HG02981 (cell line): ENCODE measurements at regions not wholly inside any gene's neighbourhood (a gene's known extent, or its start where the extent isn't known, plus 50 kb on each side); places are given as distances from the start of the nearest gene placed in this dataset.

Source experiments
- ATAC-seq: cut with Tn5 transposase; IDR thresholded peaks from one replicate; pipeline ENCODE4 v1.9.1; 2021; ENCODE audit warnings: mild to moderate bottlenecking, moderate library complexity; ENCODE audit not compliant: unreplicated experiment

GRCh38 chr10:131743190-131744151 is 157.3 kb upstream of the PPP2R2D start:
- ATAC-seq: peak; percentile 72

GRCh38 chr10:131744346-131744745 is 156.5 kb upstream of the PPP2R2D start:
- no peak for ATAC-seq

- no peak for ATAC-seq
Observed at GRCh38 chr10:131745591-131745990, 155.2 kb upstream of the PPP2R2D start.

GRCh38 chr10:131746241-131746711 is 154.5 kb upstream of the PPP2R2D start:
- no peak for ATAC-seq

DNA sequence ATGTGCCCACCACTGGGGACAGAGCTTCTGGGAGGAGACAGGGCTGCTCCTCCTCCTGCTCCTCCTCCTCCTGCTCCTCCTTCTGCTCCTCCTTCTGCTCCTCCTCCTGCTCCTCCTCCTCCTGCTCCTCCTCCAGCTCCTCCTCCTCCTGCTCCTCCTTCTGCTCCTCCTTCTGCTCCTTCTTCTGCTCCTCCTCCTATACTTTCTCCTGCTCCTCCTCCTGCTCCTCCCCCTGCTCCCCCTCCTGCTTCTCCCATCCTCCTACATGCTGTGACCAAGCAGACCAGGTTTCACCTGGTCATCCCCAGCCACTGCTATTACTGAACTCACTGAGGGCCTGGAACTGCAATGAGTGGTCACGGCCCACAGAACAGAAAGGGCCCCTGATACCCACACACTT is 154.0 kb upstream of the PPP2R2D start:
- ATAC-seq: no peak

- no peak for ATAC-seq
Observed at GRCh38 chr10:131747251-131747650, 153.6 kb upstream of the PPP2R2D start.

DNA sequence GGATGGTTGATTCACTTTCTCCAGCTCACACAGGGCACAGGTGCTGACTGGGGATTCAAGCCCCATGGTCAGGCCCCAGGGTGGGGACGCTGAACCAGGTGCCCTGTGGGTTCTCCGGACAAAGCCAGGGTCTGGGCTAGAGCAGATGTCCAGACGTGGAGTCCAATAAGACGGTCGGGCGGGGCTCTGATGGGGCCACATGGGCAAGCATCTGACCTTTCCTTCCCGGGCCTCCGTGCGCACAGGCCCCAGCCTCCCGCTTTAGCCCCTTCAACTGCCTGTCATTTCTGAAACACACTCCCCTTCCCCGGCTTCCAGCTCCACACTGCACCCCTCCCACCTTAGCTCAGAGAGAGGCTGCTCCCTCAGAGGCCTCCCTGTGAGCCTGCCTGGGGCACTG is 153.0 kb upstream of the PPP2R2D start:
- no peak for ATAC-seq

DNA sequence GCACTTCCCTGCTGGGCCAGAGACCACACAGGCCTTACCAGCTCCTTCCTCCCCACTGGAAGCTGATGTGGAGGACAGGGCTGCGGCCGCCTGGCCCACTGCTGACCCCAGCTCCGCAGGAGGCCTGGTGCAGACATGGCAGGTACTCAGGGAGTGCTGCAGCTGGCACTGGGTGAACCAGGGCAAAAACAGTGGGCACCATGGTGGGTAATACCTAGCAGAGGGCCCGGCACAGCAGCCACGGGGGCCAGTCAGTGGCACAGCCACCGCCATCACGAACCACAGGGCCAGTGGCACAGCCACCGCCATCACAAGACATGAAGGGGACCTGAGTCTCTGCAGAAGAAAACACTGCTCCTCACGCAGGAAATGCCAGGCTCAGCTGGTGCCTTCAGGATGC is 152.6 kb upstream of the PPP2R2D start:
- ATAC-seq: no peak

GRCh38 chr10:131748831-131749766 is 151.7 kb upstream of the PPP2R2D start:
- no peak for ATAC-seq

DNA sequence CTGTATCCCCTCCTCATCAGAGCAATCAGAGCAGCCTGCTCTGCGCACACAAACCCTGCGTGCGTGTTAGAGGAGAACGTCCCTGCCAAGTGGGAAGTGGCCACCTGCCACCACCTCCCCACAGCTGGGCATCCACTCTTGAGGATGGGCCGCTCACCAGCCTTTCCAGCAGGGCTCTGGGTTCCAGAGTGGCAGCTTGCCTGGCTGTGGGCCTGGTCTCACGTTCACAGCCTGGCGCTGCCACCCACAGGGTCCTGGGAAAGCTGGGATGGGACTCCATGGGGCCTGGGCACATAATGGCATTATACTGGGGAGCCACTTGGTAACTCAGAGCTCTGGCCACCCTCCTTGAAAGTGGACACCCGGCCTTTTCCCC is 151.1 kb upstream of the PPP2R2D start:
- no peak for ATAC-seq

GRCh38 chr10:131750171-131750895 is 150.5 kb upstream of the PPP2R2D start:
- ATAC-seq: no peak

GRCh38 chr10:131750973-131751826 is 149.6 kb upstream of the PPP2R2D start:
- no peak for ATAC-seq

- no peak for ATAC-seq
Observed at GRCh38 chr10:131751827-131752775, 148.7 kb upstream of the PPP2R2D start.

GRCh38 chr10:131753336-131753735 is 147.5 kb upstream of the PPP2R2D start:
- no peak for ATAC-seq

DNA sequence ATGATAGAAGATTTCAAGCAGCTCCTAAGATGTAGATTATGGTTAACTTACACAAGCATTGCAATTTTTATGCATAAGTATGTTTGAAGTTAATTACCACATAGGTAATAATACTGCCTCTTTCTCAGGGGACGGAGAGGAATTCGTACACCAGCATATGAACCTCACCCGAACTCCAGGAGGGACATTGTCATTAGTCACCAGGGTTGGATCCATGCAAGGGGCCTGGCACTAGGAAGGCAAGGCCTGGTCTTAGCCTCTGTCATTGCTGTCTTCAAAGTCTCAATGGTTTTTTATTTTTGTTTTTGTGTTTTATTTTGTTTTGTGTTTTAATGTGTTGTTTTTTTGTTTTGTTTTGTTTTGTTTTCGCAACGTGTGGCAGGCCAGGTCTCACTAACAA is 145.6 kb upstream of the PPP2R2D start:
- ATAC-seq: no peak

GRCh38 chr10:131757285-131758058 is 143.3 kb upstream of the PPP2R2D start:
- ATAC-seq: no peak

DNA sequence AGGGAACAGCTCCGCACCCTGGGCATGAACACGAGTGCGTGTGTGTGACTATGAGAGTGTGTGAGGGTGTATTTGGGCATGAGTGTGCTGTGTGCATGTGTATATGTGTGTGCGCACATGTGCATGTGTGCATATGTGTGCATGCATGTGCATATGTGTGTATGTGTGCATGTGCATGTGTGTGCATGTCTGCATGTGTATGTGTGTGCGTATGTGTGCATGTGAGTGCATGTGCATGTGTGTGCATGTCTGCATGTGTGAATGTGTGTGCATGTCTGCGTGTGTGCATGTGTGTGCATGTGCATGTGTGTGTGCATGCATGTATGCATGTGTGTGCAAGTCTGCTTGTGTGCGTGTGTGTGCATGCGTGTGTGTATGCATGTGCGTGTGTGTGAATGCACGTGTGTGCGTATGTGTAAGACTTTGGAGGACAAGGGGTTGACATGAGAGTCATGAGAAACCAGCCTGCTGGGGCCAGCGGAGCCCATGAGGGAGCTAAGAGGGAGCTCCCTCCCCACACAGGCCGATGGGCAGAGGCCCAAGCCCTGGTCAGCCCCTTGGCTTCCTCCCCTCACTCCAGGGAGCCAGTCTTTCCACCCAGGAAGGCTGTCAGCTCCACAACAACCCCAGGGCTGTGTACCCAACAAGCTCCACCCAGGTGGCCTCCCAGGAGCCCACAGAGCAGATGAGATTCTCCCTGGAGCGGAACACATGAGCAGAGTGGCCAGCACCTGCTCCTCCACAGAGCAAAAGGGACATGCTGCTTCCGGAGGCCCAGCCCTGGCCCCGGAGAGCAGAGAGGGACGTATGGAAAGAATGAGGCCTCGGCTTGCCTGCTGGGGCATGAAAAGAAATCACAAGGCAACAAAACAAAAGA is 142.5 kb upstream of the PPP2R2D start:
- ATAC-seq: no peak
